ENCODE measurements at regions not wholly inside any gene's neighbourhood (a gene's known extent, or its start where the extent isn't known, plus 50 kb on each side); places are given as distances from the start of the nearest gene placed in this dataset.

- TF ChIP-seq, protein P1, sequence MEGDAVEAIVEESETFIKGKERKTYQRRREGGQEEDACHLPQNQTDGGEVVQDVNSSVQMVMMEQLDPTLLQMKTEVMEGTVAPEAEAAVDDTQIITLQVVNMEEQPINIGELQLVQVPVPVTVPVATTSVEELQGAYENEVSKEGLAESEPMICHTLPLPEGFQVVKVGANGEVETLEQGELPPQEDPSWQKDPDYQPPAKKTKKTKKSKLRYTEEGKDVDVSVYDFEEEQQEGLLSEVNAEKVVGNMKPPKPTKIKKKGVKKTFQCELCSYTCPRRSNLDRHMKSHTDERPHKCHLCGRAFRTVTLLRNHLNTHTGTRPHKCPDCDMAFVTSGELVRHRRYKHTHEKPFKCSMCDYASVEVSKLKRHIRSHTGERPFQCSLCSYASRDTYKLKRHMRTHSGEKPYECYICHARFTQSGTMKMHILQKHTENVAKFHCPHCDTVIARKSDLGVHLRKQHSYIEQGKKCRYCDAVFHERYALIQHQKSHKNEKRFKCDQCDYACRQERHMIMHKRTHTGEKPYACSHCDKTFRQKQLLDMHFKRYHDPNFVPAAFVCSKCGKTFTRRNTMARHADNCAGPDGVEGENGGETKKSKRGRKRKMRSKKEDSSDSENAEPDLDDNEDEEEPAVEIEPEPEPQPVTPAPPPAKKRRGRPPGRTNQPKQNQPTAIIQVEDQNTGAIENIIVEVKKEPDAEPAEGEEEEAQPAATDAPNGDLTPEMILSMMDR (IDR thresholded peaks at IDR 0.05; ENCODE audit: low read depth, low read length, missing input control): no peak
- TF ChIP-seq, protein P2, sequence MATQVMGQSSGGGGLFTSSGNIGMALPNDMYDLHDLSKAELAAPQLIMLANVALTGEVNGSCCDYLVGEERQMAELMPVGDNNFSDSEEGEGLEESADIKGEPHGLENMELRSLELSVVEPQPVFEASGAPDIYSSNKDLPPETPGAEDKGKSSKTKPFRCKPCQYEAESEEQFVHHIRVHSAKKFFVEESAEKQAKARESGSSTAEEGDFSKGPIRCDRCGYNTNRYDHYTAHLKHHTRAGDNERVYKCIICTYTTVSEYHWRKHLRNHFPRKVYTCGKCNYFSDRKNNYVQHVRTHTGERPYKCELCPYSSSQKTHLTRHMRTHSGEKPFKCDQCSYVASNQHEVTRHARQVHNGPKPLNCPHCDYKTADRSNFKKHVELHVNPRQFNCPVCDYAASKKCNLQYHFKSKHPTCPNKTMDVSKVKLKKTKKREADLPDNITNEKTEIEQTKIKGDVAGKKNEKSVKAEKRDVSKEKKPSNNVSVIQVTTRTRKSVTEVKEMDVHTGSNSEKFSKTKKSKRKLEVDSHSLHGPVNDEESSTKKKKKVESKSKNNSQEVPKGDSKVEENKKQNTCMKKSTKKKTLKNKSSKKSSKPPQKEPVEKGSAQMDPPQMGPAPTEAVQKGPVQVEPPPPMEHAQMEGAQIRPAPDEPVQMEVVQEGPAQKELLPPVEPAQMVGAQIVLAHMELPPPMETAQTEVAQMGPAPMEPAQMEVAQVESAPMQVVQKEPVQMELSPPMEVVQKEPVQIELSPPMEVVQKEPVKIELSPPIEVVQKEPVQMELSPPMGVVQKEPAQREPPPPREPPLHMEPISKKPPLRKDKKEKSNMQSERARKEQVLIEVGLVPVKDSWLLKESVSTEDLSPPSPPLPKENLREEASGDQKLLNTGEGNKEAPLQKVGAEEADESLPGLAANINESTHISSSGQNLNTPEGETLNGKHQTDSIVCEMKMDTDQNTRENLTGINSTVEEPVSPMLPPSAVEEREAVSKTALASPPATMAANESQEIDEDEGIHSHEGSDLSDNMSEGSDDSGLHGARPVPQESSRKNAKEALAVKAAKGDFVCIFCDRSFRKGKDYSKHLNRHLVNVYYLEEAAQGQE (IDR thresholded peaks at IDR 0.05): no peak
- TF ChIP-seq TAF1 (conservative IDR thresholded peaks at IDR 0.05): no peak
- TF ChIP-seq YY1 (IDR thresholded peaks at IDR 0.05): no peak
- no peak for TF ChIP-seq JUND (IDR thresholded peaks at IDR 0.05)
- no peak for TF ChIP-seq RAD21 (IDR thresholded peaks at IDR 0.05)
- TF ChIP-seq MAX (IDR thresholded peaks at IDR 0.05): no peak
- TF ChIP-seq SP1 (IDR thresholded peaks at IDR 0.05): no peak
- TF ChIP-seq, protein P3, sequence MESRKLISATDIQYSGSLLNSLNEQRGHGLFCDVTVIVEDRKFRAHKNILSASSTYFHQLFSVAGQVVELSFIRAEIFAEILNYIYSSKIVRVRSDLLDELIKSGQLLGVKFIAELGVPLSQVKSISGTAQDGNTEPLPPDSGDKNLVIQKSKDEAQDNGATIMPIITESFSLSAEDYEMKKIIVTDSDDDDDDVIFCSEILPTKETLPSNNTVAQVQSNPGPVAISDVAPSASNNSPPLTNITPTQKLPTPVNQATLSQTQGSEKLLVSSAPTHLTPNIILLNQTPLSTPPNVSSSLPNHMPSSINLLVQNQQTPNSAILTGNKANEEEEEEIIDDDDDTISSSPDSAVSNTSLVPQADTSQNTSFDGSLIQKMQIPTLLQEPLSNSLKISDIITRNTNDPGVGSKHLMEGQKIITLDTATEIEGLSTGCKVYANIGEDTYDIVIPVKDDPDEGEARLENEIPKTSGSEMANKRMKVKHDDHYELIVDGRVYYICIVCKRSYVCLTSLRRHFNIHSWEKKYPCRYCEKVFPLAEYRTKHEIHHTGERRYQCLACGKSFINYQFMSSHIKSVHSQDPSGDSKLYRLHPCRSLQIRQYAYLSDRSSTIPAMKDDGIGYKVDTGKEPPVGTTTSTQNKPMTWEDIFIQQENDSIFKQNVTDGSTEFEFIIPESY (IDR thresholded peaks at IDR 0.05): no peak
Observed at GRCh38 chr20:6238421-6238820, 115.6 kb upstream of the FERMT1 start.
